ENCODE measurements at regions not wholly inside any gene's neighbourhood (a gene's known extent, or its start where the extent isn't known, plus 50 kb on each side); places are given as distances from the start of the nearest gene placed in this dataset.

- TF ChIP-seq POLR2AphosphoS5 (IDR thresholded peaks at IDR 0.05) = no peak
- TF ChIP-seq, protein P1, sequence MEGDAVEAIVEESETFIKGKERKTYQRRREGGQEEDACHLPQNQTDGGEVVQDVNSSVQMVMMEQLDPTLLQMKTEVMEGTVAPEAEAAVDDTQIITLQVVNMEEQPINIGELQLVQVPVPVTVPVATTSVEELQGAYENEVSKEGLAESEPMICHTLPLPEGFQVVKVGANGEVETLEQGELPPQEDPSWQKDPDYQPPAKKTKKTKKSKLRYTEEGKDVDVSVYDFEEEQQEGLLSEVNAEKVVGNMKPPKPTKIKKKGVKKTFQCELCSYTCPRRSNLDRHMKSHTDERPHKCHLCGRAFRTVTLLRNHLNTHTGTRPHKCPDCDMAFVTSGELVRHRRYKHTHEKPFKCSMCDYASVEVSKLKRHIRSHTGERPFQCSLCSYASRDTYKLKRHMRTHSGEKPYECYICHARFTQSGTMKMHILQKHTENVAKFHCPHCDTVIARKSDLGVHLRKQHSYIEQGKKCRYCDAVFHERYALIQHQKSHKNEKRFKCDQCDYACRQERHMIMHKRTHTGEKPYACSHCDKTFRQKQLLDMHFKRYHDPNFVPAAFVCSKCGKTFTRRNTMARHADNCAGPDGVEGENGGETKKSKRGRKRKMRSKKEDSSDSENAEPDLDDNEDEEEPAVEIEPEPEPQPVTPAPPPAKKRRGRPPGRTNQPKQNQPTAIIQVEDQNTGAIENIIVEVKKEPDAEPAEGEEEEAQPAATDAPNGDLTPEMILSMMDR (IDR thresholded peaks at IDR 0.05) = no peak
Observed at GRCh38 chr21:24594082-24594481, 1013.2 kb downstream of the MRPL39 start.
